ENCODE measurements at regions not wholly inside any gene's neighbourhood (a gene's known extent, or its start where the extent isn't known, plus 50 kb on each side); places are given as distances from the start of the nearest gene placed in this dataset.

- DNase-seq (ENCODE audit: low read depth in 2 of 3, low spot score in 1 of 3), result no peak
Measured at GRCh38 chr20:22506827-22507226, 77.5 kb downstream of the FOXA2 start.

DNA sequence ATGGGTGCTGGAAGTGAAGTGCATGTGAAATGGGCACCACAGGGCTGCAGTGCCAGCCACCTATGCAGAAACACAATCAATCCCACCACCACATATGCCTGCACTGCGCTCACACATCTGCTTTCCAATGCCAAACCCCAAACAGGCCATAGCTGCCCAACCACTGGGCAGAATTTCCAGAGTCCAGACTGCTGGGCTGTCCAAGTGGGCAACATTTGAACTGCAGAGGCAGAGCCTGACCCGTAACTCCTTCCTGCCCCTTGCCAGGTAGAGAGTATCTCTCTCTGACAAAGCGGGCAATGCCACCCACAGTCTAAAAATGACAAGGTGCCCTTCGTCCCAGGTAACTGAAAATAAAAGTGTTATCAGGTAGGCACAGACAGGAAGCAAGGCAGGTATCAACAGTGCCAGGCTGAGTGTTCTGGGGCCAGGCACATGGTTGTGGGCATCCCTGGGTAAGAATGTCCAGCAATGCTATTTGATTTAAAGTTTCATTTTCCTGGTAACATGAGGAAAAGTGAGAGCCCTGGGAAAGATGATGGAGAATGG lies 79.5 kb downstream of the FOXA2 start:
- DNase-seq (ENCODE audit: low read depth in 2 of 3, low spot score in 1 of 3), result no peak

DNA sequence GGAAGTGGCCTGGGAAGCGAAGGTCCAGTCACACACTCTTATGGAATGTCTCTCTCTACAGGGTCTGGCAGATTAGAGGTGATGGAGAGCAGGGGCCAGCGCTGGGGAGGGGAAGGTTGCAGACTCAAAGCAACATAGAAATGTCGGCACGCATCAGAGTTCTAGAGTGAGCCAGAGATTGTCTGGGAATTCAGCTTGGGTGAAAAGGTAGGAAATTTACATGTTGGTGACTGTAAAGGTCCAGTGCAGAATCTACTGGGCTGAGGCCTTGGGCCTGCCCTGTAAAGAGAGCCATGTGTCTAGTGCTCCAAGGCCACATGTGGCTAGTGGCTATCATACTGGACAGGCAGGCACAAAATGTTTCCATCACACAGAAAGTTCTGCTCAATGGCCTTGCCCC lies 80.8 kb downstream of the FOXA2 start:
- DNase-seq (ENCODE audit: low read depth in 2 of 3, low spot score in 1 of 3), result no peak

- no peak for DNase-seq (ENCODE audit: low read depth in 2 of 3, low spot score in 1 of 3)
Measured at GRCh38 chr20:22502731-22503191, 81.6 kb downstream of the FOXA2 start.

- no peak for DNase-seq (ENCODE audit: low read depth in 2 of 3, low spot score in 1 of 3)
Measured at GRCh38 chr20:22501566-22502344, 82.6 kb downstream of the FOXA2 start.

GRCh38 chr20:22501034-22501433 lies 83.3 kb downstream of the FOXA2 start:
- no peak for DNase-seq (ENCODE audit: low read depth in 2 of 3, low spot score in 1 of 3)

- DNase-seq (ENCODE audit: low read depth in 2 of 3, low spot score in 1 of 3), result no peak
Measured at GRCh38 chr20:22499515-22500166, 84.7 kb downstream of the FOXA2 start.

- DNase-seq (ENCODE audit: low read depth in 2 of 3, low spot score in 1 of 3), result no peak
Measured at GRCh38 chr20:22496817-22497216, 87.6 kb downstream of the FOXA2 start.

DNA sequence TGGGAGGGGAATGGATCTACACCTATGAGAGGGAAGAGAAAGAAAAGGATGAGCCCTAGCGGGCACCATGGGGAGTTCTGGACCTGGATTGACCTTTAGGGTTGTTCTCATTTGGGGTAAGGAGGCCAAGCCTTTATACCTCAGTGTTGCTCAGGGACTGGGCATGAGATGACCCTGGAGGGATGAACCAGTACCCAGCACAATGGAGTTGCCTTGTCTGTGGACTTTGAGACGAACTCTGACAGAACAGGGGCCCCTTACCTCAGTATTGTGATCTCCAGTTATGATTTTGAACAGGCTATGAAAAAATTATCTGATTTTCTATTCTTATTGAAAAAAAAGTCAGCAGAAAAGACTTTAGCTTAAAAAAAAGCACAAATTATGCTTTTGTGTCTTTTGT lies 88.6 kb downstream of the FOXA2 start:
- DNase-seq (ENCODE audit: low read depth in 2 of 3, low spot score in 1 of 3), result no peak

DNA sequence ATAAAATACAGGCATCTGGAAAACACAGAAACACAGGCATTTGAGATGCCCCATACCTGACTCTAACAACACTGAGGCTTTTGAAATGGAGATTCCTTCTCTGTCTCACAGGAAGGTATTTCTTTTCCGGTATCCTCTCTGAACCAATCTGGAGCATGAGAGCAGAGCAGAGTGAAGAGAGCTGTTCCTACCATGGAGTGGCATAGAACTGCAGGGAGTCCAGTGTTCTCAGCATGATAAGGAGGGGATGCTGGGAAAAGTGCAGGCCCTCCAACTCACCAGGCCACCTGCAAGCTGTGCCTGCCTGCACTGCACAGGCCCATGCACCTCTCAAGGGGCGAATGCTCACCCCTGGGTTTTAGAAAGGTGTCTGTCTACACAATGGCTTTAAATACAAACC lies 89.2 kb downstream of the FOXA2 start:
- DNase-seq (ENCODE audit: low read depth in 2 of 3, low spot score in 1 of 3), result no peak

DNA sequence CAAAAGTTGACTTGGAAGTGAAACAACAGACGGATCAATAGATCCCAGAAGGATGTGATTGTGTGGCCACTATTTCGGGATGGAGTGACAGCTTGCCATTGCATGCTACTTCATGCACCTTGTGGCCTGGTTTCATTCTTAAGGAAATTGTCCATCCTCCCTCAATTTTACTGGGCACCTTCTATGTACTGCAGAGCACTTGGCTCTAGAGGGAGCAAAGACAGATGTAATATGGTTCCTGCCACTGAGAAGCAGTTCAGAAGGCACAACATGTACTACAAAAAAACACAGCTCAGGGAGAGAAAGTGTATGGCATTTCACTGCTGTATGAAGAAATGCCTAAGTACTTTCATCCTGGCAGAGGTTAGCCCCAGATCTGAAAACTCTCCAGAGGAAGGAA lies 91.9 kb downstream of the FOXA2 start:
- no peak for DNase-seq (ENCODE audit: low read depth in 2 of 3, low spot score in 1 of 3)

DNA sequence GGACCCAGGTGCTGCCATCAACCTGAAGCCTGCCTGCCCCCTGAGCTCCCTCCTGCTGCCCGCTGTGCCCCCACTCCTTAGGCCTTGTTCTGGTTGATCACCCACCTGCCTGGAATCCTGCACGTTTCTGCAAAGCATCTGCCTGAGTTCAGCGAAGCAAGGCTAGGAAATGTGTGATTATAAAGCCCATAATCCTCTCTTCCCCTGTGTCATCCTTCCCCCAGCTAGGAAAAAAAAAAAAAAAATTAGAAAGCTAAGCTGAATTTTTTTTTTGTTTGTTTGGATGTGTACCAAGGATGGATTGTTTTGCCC lies 93.2 kb downstream of the FOXA2 start:
- DNase-seq (ENCODE audit: low read depth in 2 of 3, low spot score in 1 of 3), result no peak

GRCh38 chr20:22490287-22491193 lies 93.8 kb downstream of the FOXA2 start:
- no peak for DNase-seq (ENCODE audit: low read depth in 2 of 3, low spot score in 1 of 3)

GRCh38 chr20:22489626-22490286 lies 94.6 kb downstream of the FOXA2 start:
- no peak for DNase-seq (ENCODE audit: low read depth in 2 of 3, low spot score in 1 of 3)

DNA sequence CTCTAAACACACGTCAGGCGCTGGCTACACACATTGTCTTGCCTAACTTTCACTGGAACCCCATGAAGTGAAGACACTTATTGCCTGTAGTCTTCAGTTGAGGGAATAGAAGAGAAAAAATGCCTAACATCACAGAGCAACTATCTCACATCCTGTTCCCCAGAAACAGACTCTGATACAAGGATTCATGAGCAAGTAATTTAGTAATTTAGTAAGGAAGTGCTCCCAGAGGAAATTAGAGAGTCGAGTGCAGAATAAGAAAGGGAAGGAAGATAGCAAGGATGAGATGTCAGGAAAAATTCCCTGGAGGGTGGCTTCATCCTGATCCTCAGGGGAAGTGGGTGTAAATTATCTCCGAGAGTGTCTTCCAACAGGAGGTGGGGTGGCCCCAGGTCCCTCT lies 104.0 kb downstream of the FOXA2 start:
- no peak for DNase-seq (ENCODE audit: low read depth in 2 of 3, low spot score in 1 of 3)

GRCh38 chr20:22475662-22476061 lies 108.7 kb downstream of the FOXA2 start:
- no peak for DNase-seq (ENCODE audit: low read depth in 2 of 3, low spot score in 1 of 3)

GRCh38 chr20:22474224-22474623 lies 110.1 kb downstream of the FOXA2 start:
- DNase-seq (ENCODE audit: low read depth in 2 of 3, low spot score in 1 of 3), result no peak

DNA sequence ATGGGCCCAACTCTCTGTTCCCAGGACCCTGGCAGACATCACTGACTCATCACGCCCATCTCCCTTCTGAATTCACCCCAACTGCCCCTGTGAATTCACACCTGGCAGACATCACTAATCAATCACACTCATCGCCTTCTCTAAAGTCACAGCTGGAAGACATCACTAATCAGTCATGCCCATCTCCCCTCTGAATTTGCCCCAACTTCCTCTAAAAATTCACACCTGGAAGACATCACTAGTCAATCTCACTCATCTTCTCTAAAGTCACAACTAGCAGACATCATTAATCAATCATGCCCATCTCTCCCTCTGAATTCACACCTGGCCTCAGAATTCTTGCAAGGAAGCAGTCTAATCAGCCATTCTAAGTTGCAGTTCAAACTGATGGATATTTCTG lies 111.1 kb downstream of the FOXA2 start:
- no peak for DNase-seq (ENCODE audit: low read depth in 2 of 3, low spot score in 1 of 3)

- no peak for DNase-seq (ENCODE audit: low read depth in 2 of 3, low spot score in 1 of 3)
Measured at GRCh38 chr20:22472447-22473100, 111.8 kb downstream of the FOXA2 start.

- no peak for DNase-seq (ENCODE audit: low read depth in 2 of 3, low spot score in 1 of 3)
Measured at GRCh38 chr20:22471156-22471836, 113.1 kb downstream of the FOXA2 start.

Measured in stimulated activated CD4-positive, alpha-beta T cell treated with anti-CD3 and anti-CD28 coated beads, Interleukin-12 subunit alpha, Interleukin-12 subunit beta, amount 100 ng/mL, for 48 hours (primary cell).